ENCODE measurements at regions not wholly inside any gene's neighbourhood (a gene's known extent, or its start where the extent isn't known, plus 50 kb on each side); places are given as distances from the start of the nearest gene placed in this dataset.

- no peak for DNase-seq
- no peaks in the 10 kb centered on the region for H3K4me1 Mint-ChIP-seq
- no peaks in the 10 kb centered on the region for H3K9me3 Mint-ChIP-seq
- H3K36me3 Mint-ChIP-seq, result no peaks in the 10 kb centered on the region
- no peak overlapping the region for H3K27ac Mint-ChIP-seq
- CTCF ChIA-PET, result no interaction called here
- peaks cover 8% of the 10 kb centered on the region for H3K27me3 Mint-ChIP-seq
- no peak overlapping the region for H3K4me3 Mint-ChIP-seq
Measured at GRCh38 chr16:48105976-48106375, 49.8 kb downstream of the ABCC12 start.

GRCh38 chr16:48105456-48105855 is 50.3 kb downstream of the ABCC12 start:
- no peak overlapping the region for H3K4me3 Mint-ChIP-seq
- H3K4me1 Mint-ChIP-seq, result no peaks in the 10 kb centered on the region
- no peaks in the 10 kb centered on the region for H3K9me3 Mint-ChIP-seq
- no peak overlapping the region for H3K27ac Mint-ChIP-seq
- CTCF ChIA-PET, result no interaction called here
- no peaks in the 10 kb centered on the region for H3K36me3 Mint-ChIP-seq
- DNase-seq, result no peak
- peaks cover 11% of the 10 kb centered on the region for H3K27me3 Mint-ChIP-seq

- H3K27me3 Mint-ChIP-seq, result peaks cover 10% of the 10 kb centered on the region
- no peaks in the 10 kb centered on the region for H3K4me1 Mint-ChIP-seq
- H3K36me3 Mint-ChIP-seq, result no peaks in the 10 kb centered on the region
- no peak overlapping the region for H3K4me3 Mint-ChIP-seq
- CTCF ChIA-PET, result no interaction called here
- no peaks in the 10 kb centered on the region for H3K9me3 Mint-ChIP-seq
- no peak overlapping the region for H3K27ac Mint-ChIP-seq
- no peak for DNase-seq
Measured at GRCh38 chr16:48103591-48103990, 52.2 kb downstream of the ABCC12 start.

- CTCF ChIA-PET, result no interaction called here
- Mint-ChIP-seq H3K27ac (no peak overlapping the region), H3K9me3 (no peaks in the 10 kb centered on the region), H3K27me3 (peaks cover 13% of the 10 kb centered on the region), H3K4me1 (no peaks in the 10 kb centered on the region), H3K36me3 (no peaks in the 10 kb centered on the region), H3K4me3 (no peak overlapping the region)
- DNase-seq, result no peak
Measured at GRCh38 chr16:48102083-48103008, 53.4 kb downstream of the ABCC12 start.

GRCh38 chr16:48101069-48101674 is 54.6 kb downstream of the ABCC12 start:
- Mint-ChIP-seq H3K4me1 (no peaks in the 10 kb centered on the region), H3K36me3 (no peaks in the 10 kb centered on the region), H3K9me3 (no peaks in the 10 kb centered on the region), H3K27me3 (peaks cover 13% of the 10 kb centered on the region), H3K4me3 (no peak overlapping the region), H3K27ac (no peak overlapping the region)
- no peak for DNase-seq
- CTCF ChIA-PET, result interaction anchor here (0.6 kb wide), 1 partner anchor 924 kb away, joined by 3 read pairs; no protein-coding TSS in a partner anchor

- no peaks in the 10 kb centered on the region for H3K4me1 Mint-ChIP-seq
- H3K36me3 Mint-ChIP-seq, result no peaks in the 10 kb centered on the region
- CTCF ChIA-PET, result interaction anchor here (1.2 kb wide), 1 partner anchor 13 kb away, joined by 4 read pairs; no protein-coding TSS in a partner anchor
- no peak for DNase-seq
- H3K4me3 Mint-ChIP-seq, result no peak overlapping the region
- no peaks in the 10 kb centered on the region for H3K9me3 Mint-ChIP-seq
- H3K27me3 Mint-ChIP-seq, result peaks cover 9% of the 10 kb centered on the region
- no peak overlapping the region for H3K27ac Mint-ChIP-seq
Measured at GRCh38 chr16:48099455-48099854, 56.3 kb downstream of the ABCC12 start.

- CTCF ChIA-PET, result interaction anchor here (1.2 kb wide), 1 partner anchor 14 kb away, joined by 4 read pairs; no protein-coding TSS in a partner anchor
- no peak overlapping the region for H3K4me3 Mint-ChIP-seq
- H3K9me3 Mint-ChIP-seq, result no peaks in the 10 kb centered on the region
- no peaks in the 10 kb centered on the region for H3K4me1 Mint-ChIP-seq
- H3K27me3 Mint-ChIP-seq, result peaks cover 9% of the 10 kb centered on the region
- no peaks in the 10 kb centered on the region for H3K36me3 Mint-ChIP-seq
- H3K27ac Mint-ChIP-seq, result no peak overlapping the region
- DNase-seq, result no peak
Measured at GRCh38 chr16:48098472-48098871, 57.3 kb downstream of the ABCC12 start.

- no peaks in the 10 kb centered on the region for H3K9me3 Mint-ChIP-seq
- no peaks in the 10 kb centered on the region for H3K36me3 Mint-ChIP-seq
- no peaks in the 10 kb centered on the region for H3K4me1 Mint-ChIP-seq
- CTCF ChIA-PET, result no interaction called here
- peaks cover 19% of the 10 kb centered on the region for H3K27me3 Mint-ChIP-seq
- no peak overlapping the region for H3K27ac Mint-ChIP-seq
- H3K4me3 Mint-ChIP-seq, result no peak overlapping the region
- no peak for DNase-seq
Measured at GRCh38 chr16:48091117-48091516, 64.7 kb downstream of the ABCC12 start.

GRCh38 chr16:48089053-48089792 is 66.6 kb downstream of the ABCC12 start:
- no peak for DNase-seq
- no peaks in the 10 kb centered on the region for H3K36me3 Mint-ChIP-seq
- no peak overlapping the region for H3K27ac Mint-ChIP-seq
- no peaks in the 10 kb centered on the region for H3K4me1 Mint-ChIP-seq
- no peaks in the 10 kb centered on the region for H3K9me3 Mint-ChIP-seq
- peaks cover 19% of the 10 kb centered on the region for H3K27me3 Mint-ChIP-seq
- CTCF ChIA-PET, result interaction anchor here (1.1 kb wide), 1 partner anchor 34 kb away, joined by 3 read pairs; no protein-coding TSS in a partner anchor
- H3K4me3 Mint-ChIP-seq, result no peak overlapping the region

- H3K36me3 Mint-ChIP-seq, result no peaks in the 10 kb centered on the region
- no peaks in the 10 kb centered on the region for H3K9me3 Mint-ChIP-seq
- no peak overlapping the region for H3K27ac Mint-ChIP-seq
- no peak overlapping the region for H3K4me3 Mint-ChIP-seq
- no peaks in the 10 kb centered on the region for H3K4me1 Mint-ChIP-seq
- no peak for DNase-seq
- CTCF ChIA-PET, result interaction anchor here (0.5 kb wide), 1 partner anchor 1138 kb away, joined by 3 read pairs; no protein-coding TSS in a partner anchor
- H3K27me3 Mint-ChIP-seq, result peaks cover 14% of the 10 kb centered on the region
Measured at GRCh38 chr16:48087639-48088038, 68.2 kb downstream of the ABCC12 start.

GRCh38 chr16:48086422-48086821 is 69.4 kb downstream of the ABCC12 start:
- no peaks in the 10 kb centered on the region for H3K36me3 Mint-ChIP-seq
- H3K4me1 Mint-ChIP-seq, result no peaks in the 10 kb centered on the region
- CTCF ChIA-PET, result no interaction called here
- H3K9me3 Mint-ChIP-seq, result no peaks in the 10 kb centered on the region
- no peak overlapping the region for H3K4me3 Mint-ChIP-seq
- no peak overlapping the region for H3K27ac Mint-ChIP-seq
- DNase-seq, result no peak
- H3K27me3 Mint-ChIP-seq, result peaks cover 6% of the 10 kb centered on the region

- Mint-ChIP-seq H3K4me3 (no peak overlapping the region), H3K27ac (no peak overlapping the region), H3K27me3 (no peaks in the 10 kb centered on the region), H3K4me1 (no peaks in the 10 kb centered on the region), H3K36me3 (no peaks in the 10 kb centered on the region), H3K9me3 (no peaks in the 10 kb centered on the region)
- CTCF ChIA-PET, result no interaction called here
- DNase-seq, result no peak
Measured at GRCh38 chr16:48085729-48086128, 70.1 kb downstream of the ABCC12 start.

GRCh38 chr16:48084826-48085225 is 71.0 kb downstream of the ABCC12 start:
- Mint-ChIP-seq H3K27ac (no peak overlapping the region), H3K36me3 (no peaks in the 10 kb centered on the region)
- CTCF ChIA-PET, result no interaction called here

GRCh38 chr16:48082516-48082915 is 73.3 kb downstream of the ABCC12 start:
- Mint-ChIP-seq H3K36me3 (no peaks in the 10 kb centered on the region), H3K9me3 (no peaks in the 10 kb centered on the region), H3K4me1 (no peaks in the 10 kb centered on the region), H3K4me3 (no peak overlapping the region), H3K27me3 (no peaks in the 10 kb centered on the region), H3K27ac (no peak overlapping the region)
- CTCF ChIA-PET, result no interaction called here
- DNase-seq, result no peak

More at GRCh38 chr16:48084826-48085225, 71.0 kb downstream of the ABCC12 start:
- no peak for DNase-seq
- Mint-ChIP-seq H3K4me3 (no peak overlapping the region), H3K27me3 (no peaks in the 10 kb centered on the region), H3K4me1 (no peaks in the 10 kb centered on the region), H3K9me3 (no peaks in the 10 kb centered on the region)

Data from activated naive CD4-positive, alpha-beta T cell treated with anti-CD3 and anti-CD28 coated beads, Interleukin-2, amount 10 ng/mL, durations not matched to agents 7 days and 5 days (primary cell).